ENCODE measurements at regions not wholly inside any gene's neighbourhood (a gene's known extent, or its start where the extent isn't known, plus 50 kb on each side); places are given as distances from the start of the nearest gene placed in this dataset.

GRCh38 chr5:57569601-57570000, 87.0 kb upstream of the ACTBL2 start:
- TF ChIP-seq, protein P1, sequence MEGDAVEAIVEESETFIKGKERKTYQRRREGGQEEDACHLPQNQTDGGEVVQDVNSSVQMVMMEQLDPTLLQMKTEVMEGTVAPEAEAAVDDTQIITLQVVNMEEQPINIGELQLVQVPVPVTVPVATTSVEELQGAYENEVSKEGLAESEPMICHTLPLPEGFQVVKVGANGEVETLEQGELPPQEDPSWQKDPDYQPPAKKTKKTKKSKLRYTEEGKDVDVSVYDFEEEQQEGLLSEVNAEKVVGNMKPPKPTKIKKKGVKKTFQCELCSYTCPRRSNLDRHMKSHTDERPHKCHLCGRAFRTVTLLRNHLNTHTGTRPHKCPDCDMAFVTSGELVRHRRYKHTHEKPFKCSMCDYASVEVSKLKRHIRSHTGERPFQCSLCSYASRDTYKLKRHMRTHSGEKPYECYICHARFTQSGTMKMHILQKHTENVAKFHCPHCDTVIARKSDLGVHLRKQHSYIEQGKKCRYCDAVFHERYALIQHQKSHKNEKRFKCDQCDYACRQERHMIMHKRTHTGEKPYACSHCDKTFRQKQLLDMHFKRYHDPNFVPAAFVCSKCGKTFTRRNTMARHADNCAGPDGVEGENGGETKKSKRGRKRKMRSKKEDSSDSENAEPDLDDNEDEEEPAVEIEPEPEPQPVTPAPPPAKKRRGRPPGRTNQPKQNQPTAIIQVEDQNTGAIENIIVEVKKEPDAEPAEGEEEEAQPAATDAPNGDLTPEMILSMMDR (optimal IDR thresholded peaks at IDR 0.05 in 1 of 3, IDR thresholded peaks at IDR 0.05 in 1 of 3, conservative IDR thresholded peaks at IDR 0.05 in 1 of 3; ENCODE audit: extremely low read depth in 1 of 3, insufficient read depth in 2 of 3, low read length in 3 of 3): no peak
- no peak for TF ChIP-seq EZH2 (IDR thresholded peaks at IDR 0.05; ENCODE audit: low read length)
